GM11168 (cell line): ENCODE measurements at regions not wholly inside any gene's neighbourhood (a gene's known extent, or its start where the extent isn't known, plus 50 kb on each side); places are given as distances from the start of the nearest gene placed in this dataset.

Experiments used
- in situ Hi-C: fragments of 300-500 bp; cut with MboI; formaldehyde crosslinking; loops from one replicate; pipeline ENCODE4 v1.12.0; 2022; ENCODE audit warnings: low sequenced_read_pairs; ENCODE audit not compliant: unreplicated experiment

GRCh38 chr15:58269455-58270414, 131.6 kb downstream of the AQP9 start:
- in situ Hi-C loops = no loop called here

GRCh38 chr15:58271410-58271809, 133.2 kb downstream of the AQP9 start:
- in situ Hi-C loops = no loop called here

- in situ Hi-C loops = no loop called here
These were observed 134.9 kb downstream of the AQP9 start for GRCh38 chr15:58273104-58273503.

GRCh38 chr15:58274885-58275284, 136.7 kb downstream of the AQP9 start:
- in situ Hi-C loops = no loop called here

- in situ Hi-C loops = no loop called here
These were observed 137.6 kb downstream of the AQP9 start for GRCh38 chr15:58275785-58276184.

- in situ Hi-C loops = no loop called here
These were observed 138.7 kb downstream of the AQP9 start for GRCh38 chr15:58276924-58277323.

GRCh38 chr15:58277333-58277732, 139.2 kb downstream of the AQP9 start:
- in situ Hi-C loops = no loop called here

GRCh38 chr15:58279106-58279505, 140.9 kb downstream of the AQP9 start:
- in situ Hi-C loops = no loop called here

- in situ Hi-C loops = no loop called here
These were observed 141.5 kb downstream of the AQP9 start for GRCh38 chr15:58279654-58280053.

GRCh38 chr15:58282060-58282708, 144.0 kb downstream of the AQP9 start:
- in situ Hi-C loops = no loop called here

GRCh38 chr15:58283302-58283701, 145.1 kb downstream of the AQP9 start:
- in situ Hi-C loops = no loop called here

GRCh38 chr15:58284293-58284692, 146.1 kb downstream of the AQP9 start:
- in situ Hi-C loops = no loop called here

GRCh38 chr15:58285212-58285920, 146.4 kb upstream of the LIPC start:
- in situ Hi-C loops = no loop called here

- in situ Hi-C loops = no loop called here
These were observed 145.9 kb upstream of the LIPC start for GRCh38 chr15:58285921-58286278.

GRCh38 chr15:58286523-58286922, 145.3 kb upstream of the LIPC start:
- in situ Hi-C loops = no loop called here

GRCh38 chr15:58287891-58288290, 143.9 kb upstream of the LIPC start:
- in situ Hi-C loops = no loop called here

GRCh38 chr15:58288592-58288991, 143.2 kb upstream of the LIPC start:
- in situ Hi-C loops = no loop called here

GRCh38 chr15:58291848-58292247, 139.9 kb upstream of the LIPC start:
- in situ Hi-C loops = no loop called here

- in situ Hi-C loops = no loop called here
These were observed 139.0 kb upstream of the LIPC start for GRCh38 chr15:58292751-58293175.

- in situ Hi-C loops = no loop called here
These were observed 137.9 kb upstream of the LIPC start for GRCh38 chr15:58293622-58294550.
